OCI-LY1 (cell line): ENCODE measurements at regions not wholly inside any gene's neighbourhood (a gene's known extent, or its start where the extent isn't known, plus 50 kb on each side); places are given as distances from the start of the nearest gene placed in this dataset.

Experiments used
- H2AFZ ChIP-seq: fragments of 200-600 bp; sonication (generic), shearing (Covaris generic); 2 replicates; pipeline ENCODE4 v1.6.0; 2014; ENCODE audit warnings: antibody characterized with exemption, mild to moderate bottlenecking, low read length
- H3F3A ChIP-seq: fragments of 200-600 bp; sonication (generic), shearing (Covaris generic); 2 replicates; pipeline ENCODE4 v1.6.0; 2014; ENCODE audit warnings: mild to moderate bottlenecking, antibody characterized with exemption, low read length, moderate library complexity; ENCODE audit not compliant: insufficient read depth
- H3K27ac ChIP-seq: fragments of 200-600 bp; sonication (generic); 2 replicates; pipeline ENCODE4 v1.5.1; 2014; ENCODE audit warnings: low read length, mixed run types, mild to moderate bottlenecking, low read depth; ENCODE audit not compliant: poor library complexity, severe bottlenecking
- H3K27me3 ChIP-seq: fragments of 200-600 bp; sonication (generic); 2 replicates; pipeline ENCODE4 v1.6.0; 2014; ENCODE audit warnings: antibody characterized with exemption, mild to moderate bottlenecking, low read length, moderate library complexity; ENCODE audit not compliant: insufficient read depth
- H3K36me3 ChIP-seq: fragments of 200-600 bp; sonication (generic); 2 replicates; pipeline ENCODE4 v1.6.1; 2014; ENCODE audit warnings: mild to moderate bottlenecking, antibody characterized with exemption, low read length, moderate library complexity, mixed read lengths; ENCODE audit not compliant: insufficient read depth
- H3K4me1 ChIP-seq: fragments of 200-600 bp; sonication (generic); 2 replicates; pipeline ENCODE4 v1.5.1; 2014; ENCODE audit warnings: mild to moderate bottlenecking, low read length, moderate library complexity; ENCODE audit not compliant: insufficient read depth, severe bottlenecking
- H3K4me2 ChIP-seq: fragments of 200-600 bp; sonication (generic), shearing (Covaris generic); 2 replicates; pipeline ENCODE4 v1.6.1; 2014; ENCODE audit warnings: low read length
- H3K4me3 ChIP-seq: fragments of 200-600 bp; sonication (generic); 2 replicates; pipeline ENCODE4 v1.5.1; 2014; ENCODE audit warnings: low read length, low read depth, mild to moderate bottlenecking, mixed read lengths; ENCODE audit not compliant: poor library complexity, severe bottlenecking
- H3K79me2 ChIP-seq: fragments of 200-600 bp; shearing (Covaris generic); 2 replicates; pipeline ENCODE4 v1.6.1; 2016; ENCODE audit warnings: mixed run types, low read length, mixed read lengths; ENCODE audit not compliant: insufficient read depth
- H3K9ac ChIP-seq: fragments of 200-600 bp; sonication (generic), shearing (Covaris generic); 2 replicates; pipeline ENCODE4 v1.6.1; 2014; ENCODE audit warnings: mild to moderate bottlenecking, low read length, mixed read lengths
- H3K9me2 ChIP-seq: fragments of 200-600 bp; sonication (generic), shearing (Covaris generic); 2 replicates; pipeline ENCODE4 v1.6.1; 2014; ENCODE audit warnings: low read depth, mild to moderate bottlenecking, low read length, mixed read lengths
- H3K9me3 ChIP-seq: fragments of 200-600 bp; shearing (Covaris generic); 2 replicates; pipeline ENCODE4 v1.6.1; 2014; ENCODE audit warnings: low read length, mixed read lengths
- H4K20me1 ChIP-seq: fragments of 200-600 bp; sonication (generic), shearing (Covaris generic); 2 replicates; pipeline ENCODE4 v1.6.0; 2016; ENCODE audit warnings: mild to moderate bottlenecking, low read length; ENCODE audit not compliant: insufficient read depth
- EZH2 ChIP-seq: fragments of 200-600 bp; sonication (generic), shearing (Covaris generic); IDR thresholded peaks from 2 replicates; pipeline ENCODE4 v1.8.0; 2017; ENCODE audit warnings: borderline replicate concordance, mixed run types, mild to moderate bottlenecking, antibody characterized with exemption, low read length, moderate library complexity, mixed read lengths
- TF ChIP-seq, protein P1 (sequence below): fragments of 200-600 bp; sonication (generic), shearing (Covaris generic); IDR thresholded peaks from 2 replicates; pipeline ENCODE4 v1.5.1; 2017; ENCODE audit warnings: mild to moderate bottlenecking, antibody characterized with exemption, low read length, moderate library complexity, mixed read lengths

DNA sequence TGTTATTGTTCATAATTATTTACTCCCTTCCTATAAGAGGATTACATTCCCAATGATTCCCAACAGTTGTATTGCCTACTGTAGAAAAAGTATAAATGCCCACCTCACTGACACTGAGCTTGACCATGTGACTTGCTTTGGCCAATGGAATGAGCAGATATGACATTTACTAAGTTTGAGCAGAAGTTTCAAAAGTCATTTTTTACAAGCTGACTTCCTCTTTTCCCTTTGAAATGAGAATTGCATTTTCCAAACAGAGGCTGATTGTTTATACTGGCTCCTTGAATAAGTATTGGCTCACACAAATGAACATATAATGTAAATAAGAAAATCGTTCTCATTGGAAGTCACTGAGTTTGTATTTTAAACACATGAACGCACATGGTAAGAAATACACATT, 116.4 kb upstream of the LRFN5 start:
- no peaks in the 10 kb centered on the region for H3K9me3 ChIP-seq
- no peaks in the 10 kb centered on the region for H4K20me1 ChIP-seq
- H3K9me2 ChIP-seq = no peaks in the 10 kb centered on the region
- no peak overlapping the region for H2AFZ ChIP-seq
- TF ChIP-seq, protein P1, sequence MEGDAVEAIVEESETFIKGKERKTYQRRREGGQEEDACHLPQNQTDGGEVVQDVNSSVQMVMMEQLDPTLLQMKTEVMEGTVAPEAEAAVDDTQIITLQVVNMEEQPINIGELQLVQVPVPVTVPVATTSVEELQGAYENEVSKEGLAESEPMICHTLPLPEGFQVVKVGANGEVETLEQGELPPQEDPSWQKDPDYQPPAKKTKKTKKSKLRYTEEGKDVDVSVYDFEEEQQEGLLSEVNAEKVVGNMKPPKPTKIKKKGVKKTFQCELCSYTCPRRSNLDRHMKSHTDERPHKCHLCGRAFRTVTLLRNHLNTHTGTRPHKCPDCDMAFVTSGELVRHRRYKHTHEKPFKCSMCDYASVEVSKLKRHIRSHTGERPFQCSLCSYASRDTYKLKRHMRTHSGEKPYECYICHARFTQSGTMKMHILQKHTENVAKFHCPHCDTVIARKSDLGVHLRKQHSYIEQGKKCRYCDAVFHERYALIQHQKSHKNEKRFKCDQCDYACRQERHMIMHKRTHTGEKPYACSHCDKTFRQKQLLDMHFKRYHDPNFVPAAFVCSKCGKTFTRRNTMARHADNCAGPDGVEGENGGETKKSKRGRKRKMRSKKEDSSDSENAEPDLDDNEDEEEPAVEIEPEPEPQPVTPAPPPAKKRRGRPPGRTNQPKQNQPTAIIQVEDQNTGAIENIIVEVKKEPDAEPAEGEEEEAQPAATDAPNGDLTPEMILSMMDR = no peak
- TF ChIP-seq EZH2 = no peak
- no peaks in the 10 kb centered on the region for H3K36me3 ChIP-seq
- no peak overlapping the region for H3K27ac ChIP-seq
- no peak overlapping the region for H3K9ac ChIP-seq
- no peaks in the 10 kb centered on the region for H3F3A ChIP-seq
- H3K4me1 ChIP-seq = no peaks in the 10 kb centered on the region
- no peak overlapping the region for H3K4me3 ChIP-seq
- no peak overlapping the region for H3K4me2 ChIP-seq
- no peaks in the 10 kb centered on the region for H3K27me3 ChIP-seq
- no peaks in the 10 kb centered on the region for H3K79me2 ChIP-seq

DNA sequence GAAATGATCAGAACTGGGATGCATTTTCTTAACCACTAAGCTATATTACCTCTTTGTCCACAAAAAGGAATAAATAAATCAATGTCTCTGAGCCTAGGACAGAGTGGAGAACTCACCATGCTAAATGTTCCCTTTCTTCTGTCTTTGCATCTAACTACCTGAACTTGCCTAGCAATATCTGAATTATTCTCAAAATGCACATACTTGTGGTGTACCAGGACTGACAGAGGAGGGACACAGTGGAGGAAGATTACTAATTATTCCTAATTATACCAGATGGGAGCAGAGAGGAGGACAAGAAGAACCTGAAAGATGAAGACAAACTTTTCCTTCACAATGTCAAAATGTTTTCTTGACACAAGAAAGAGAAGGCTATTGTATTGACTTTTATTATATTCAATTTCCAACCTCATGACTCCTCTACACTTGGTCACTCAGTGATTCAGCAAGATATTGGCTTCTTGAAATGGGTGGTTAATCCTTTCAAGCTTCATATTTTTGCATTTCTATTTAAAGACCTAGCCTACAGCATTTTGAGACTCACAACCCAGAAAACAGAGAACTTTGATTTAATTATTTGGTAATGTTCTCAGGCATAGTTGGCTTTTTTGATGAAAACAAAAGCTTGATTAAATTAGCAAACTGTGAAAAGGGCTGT, 117.2 kb upstream of the LRFN5 start:
- no peaks in the 10 kb centered on the region for H3K9me2 ChIP-seq
- H2AFZ ChIP-seq = no peak overlapping the region
- no peaks in the 10 kb centered on the region for H3K36me3 ChIP-seq
- H3F3A ChIP-seq = no peaks in the 10 kb centered on the region
- no peak overlapping the region for H3K27ac ChIP-seq
- H4K20me1 ChIP-seq = no peaks in the 10 kb centered on the region
- H3K4me2 ChIP-seq = no peak overlapping the region
- H3K79me2 ChIP-seq = no peaks in the 10 kb centered on the region
- H3K27me3 ChIP-seq = no peaks in the 10 kb centered on the region
- no peak for TF ChIP-seq EZH2
- TF ChIP-seq, protein P1 = no peak
- no peak overlapping the region for H3K9ac ChIP-seq
- no peaks in the 10 kb centered on the region for H3K4me1 ChIP-seq
- H3K9me3 ChIP-seq = no peaks in the 10 kb centered on the region
- no peak overlapping the region for H3K4me3 ChIP-seq

DNA sequence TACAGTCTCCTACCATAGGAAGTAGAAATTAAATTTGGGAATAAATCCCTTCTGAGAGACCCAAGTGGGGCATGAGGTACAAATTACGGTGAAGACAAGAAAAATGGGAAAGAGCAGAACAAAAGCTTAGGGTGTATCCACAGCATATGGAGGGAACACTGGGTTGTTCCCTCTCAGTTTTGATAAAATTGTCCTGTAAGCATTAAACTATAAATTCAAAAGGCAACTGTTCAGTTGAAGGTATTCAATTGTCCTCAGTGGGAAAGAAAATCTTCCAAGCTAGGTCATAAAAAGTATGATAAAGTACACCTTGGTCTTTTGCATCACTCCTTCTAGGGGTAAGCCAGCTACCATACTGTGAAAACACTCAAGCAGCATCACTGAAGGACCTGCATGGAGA, 118.3 kb upstream of the LRFN5 start:
- Histone ChIP-seq H3F3A (no peaks in the 10 kb centered on the region), H2AFZ (no peak overlapping the region), H3K4me3 (no peak overlapping the region), H3K4me2 (no peak overlapping the region), H3K9ac (no peak overlapping the region), H3K79me2 (no peaks in the 10 kb centered on the region), H3K9me2 (no peaks in the 10 kb centered on the region), H3K36me3 (no peaks in the 10 kb centered on the region), H3K27me3 (no peaks in the 10 kb centered on the region), H3K4me1 (no peaks in the 10 kb centered on the region), H4K20me1 (no peaks in the 10 kb centered on the region), H3K27ac (no peak overlapping the region), H3K9me3 (no peaks in the 10 kb centered on the region)
- TF ChIP-seq EZH2 = no peak
- TF ChIP-seq, protein P1 = no peak
